Stimulated activated CD8-positive, alpha-beta memory T cell treated with anti-CD3 and anti-CD28 coated beads, Interleukin-15, amount 100 ng/mL, for 4 hours (primary cell): ENCODE measurements at regions not wholly inside any gene's neighbourhood (a gene's known extent, or its start where the extent isn't known, plus 50 kb on each side); places are given as distances from the start of the nearest gene placed in this dataset.
"Not testable (repeated sequence)": the region's sequence is repeated elsewhere in the genome, so short reads cannot be mapped to it uniquely, and the experiment has no call there.

ENCODE experiments used
- DNase-seq, 2 donors: peaks; one replicate each; pipeline ENCODE4 v3.0.0-alpha.2; 2020; ENCODE audit warnings: low read depth in 2 of 2

- no peak for DNase-seq
These were observed 242.1 kb upstream of the SGK1 start for GRCh38 chr6:134560019-134560418.

GRCh38 chr6:134557509-134557908 is 239.6 kb upstream of the SGK1 start:
- no peak for DNase-seq

GRCh38 chr6:134555672-134556071 is 237.8 kb upstream of the SGK1 start:
- no peak for DNase-seq

GRCh38 chr6:134553936-134554335 is 236.0 kb upstream of the SGK1 start:
- no peak for DNase-seq

- DNase-seq: no peak
These were observed 233.5 kb upstream of the SGK1 start for GRCh38 chr6:134551245-134551960.

- no peak for DNase-seq
These were observed 232.7 kb upstream of the SGK1 start for GRCh38 chr6:134550604-134551003.

GRCh38 chr6:134549854-134550253 is 231.9 kb upstream of the SGK1 start:
- no peak for DNase-seq

GRCh38 chr6:134546962-134547645 is 229.2 kb upstream of the SGK1 start:
- no peak for DNase-seq

- no peak for DNase-seq
These were observed 226.8 kb upstream of the SGK1 start for GRCh38 chr6:134544737-134545136.

GRCh38 chr6:134543128-134543527 is 225.2 kb upstream of the SGK1 start:
- DNase-seq: no peak

- DNase-seq: no peak
These were observed 223.1 kb upstream of the SGK1 start for GRCh38 chr6:134541001-134541400.

GRCh38 chr6:134539865-134540323 is 222.0 kb upstream of the SGK1 start:
- DNase-seq: no peak

- DNase-seq: not testable (repeated sequence)
These were observed 219.9 kb upstream of the SGK1 start for GRCh38 chr6:134537765-134538164.

GRCh38 chr6:134537146-134537555 is 219.2 kb upstream of the SGK1 start:
- no peak for DNase-seq

GRCh38 chr6:134535831-134536230 is 217.9 kb upstream of the SGK1 start:
- no peak for DNase-seq

- no peak for DNase-seq
These were observed 216.8 kb upstream of the SGK1 start for GRCh38 chr6:134534708-134535149.

GRCh38 chr6:134533991-134534390 is 216.1 kb upstream of the SGK1 start:
- DNase-seq: no peak

GRCh38 chr6:134532694-134533624 is 215.0 kb upstream of the SGK1 start:
- no peak for DNase-seq

- DNase-seq: no peak
These were observed 213.7 kb upstream of the SGK1 start for GRCh38 chr6:134531611-134532010.

GRCh38 chr6:134531188-134531551 is 213.3 kb upstream of the SGK1 start:
- no peak for DNase-seq

GRCh38 chr6:134529921-134530320 is 212.0 kb upstream of the SGK1 start:
- DNase-seq: no peak

GRCh38 chr6:134529305-134529704 is 211.4 kb upstream of the SGK1 start:
- no peak for DNase-seq
